LoVo (cell line): ENCODE measurements at regions not wholly inside any gene's neighbourhood (a gene's known extent, or its start where the extent isn't known, plus 50 kb on each side); places are given as distances from the start of the nearest gene placed in this dataset.
"Not testable (repeated sequence)": the region's sequence is repeated elsewhere in the genome, so short reads cannot be mapped to it uniquely, and the experiment has no call there.

ENCODE experiments used
- DNase-seq: peaks from one replicate; pipeline ENCODE4 v3.0.0-alpha.2; 2016; ENCODE audit warnings: low spot score

GRCh38 chr9:82790875-82791274 is 272.1 kb downstream of the RASEF start:
- DNase-seq: no peak

- no peak for DNase-seq
Measured at GRCh38 chr9:82791692-82792091, 271.2 kb downstream of the RASEF start.

DNA sequence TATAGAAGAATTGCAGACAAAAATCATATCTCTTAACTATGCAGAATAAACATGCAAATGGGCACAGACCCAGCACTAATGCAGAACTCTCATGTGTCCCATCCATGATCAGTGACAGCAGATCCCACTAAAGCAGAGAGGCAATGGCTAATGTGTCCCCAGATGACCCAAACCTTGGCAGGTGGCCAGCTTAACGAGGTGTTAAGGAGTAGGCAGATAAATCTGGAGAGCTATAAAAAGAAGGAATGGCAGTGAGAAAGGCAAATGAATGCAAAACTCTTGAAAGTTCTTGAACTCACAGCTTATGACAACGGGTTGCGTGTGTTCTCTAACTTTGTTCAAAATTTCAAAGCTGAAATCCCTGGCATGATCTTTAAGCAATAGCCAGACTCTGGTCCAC is 265.4 kb downstream of the RASEF start:
- no peak for DNase-seq

GRCh38 chr9:82799286-82799685 is 263.7 kb downstream of the RASEF start:
- no peak for DNase-seq

- DNase-seq: no peak
Measured at GRCh38 chr9:82805027-82805426, 257.9 kb downstream of the RASEF start.

DNA sequence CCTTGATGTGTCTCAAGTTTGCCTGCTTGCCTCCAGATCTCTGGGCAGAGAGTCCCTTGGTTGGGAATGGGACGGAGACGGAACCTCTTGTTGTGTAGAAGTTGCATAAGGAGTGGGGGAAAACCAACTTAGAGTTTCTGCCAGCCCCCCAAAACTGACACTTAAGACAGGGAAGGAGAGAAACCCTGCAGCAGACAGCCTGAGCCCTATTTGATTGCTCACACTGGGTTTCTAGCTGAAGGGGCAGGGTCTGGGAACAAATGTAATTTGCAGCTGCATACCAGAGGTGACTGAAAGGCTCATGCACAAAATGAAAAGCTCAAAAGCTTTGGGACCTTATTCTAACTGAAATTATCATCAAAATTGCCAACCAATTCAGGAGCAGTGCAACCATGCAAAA is 254.5 kb downstream of the RASEF start:
- DNase-seq: no peak

GRCh38 chr9:82810915-82811314 is 252.0 kb downstream of the RASEF start:
- peak; percentile 54 for DNase-seq

DNA sequence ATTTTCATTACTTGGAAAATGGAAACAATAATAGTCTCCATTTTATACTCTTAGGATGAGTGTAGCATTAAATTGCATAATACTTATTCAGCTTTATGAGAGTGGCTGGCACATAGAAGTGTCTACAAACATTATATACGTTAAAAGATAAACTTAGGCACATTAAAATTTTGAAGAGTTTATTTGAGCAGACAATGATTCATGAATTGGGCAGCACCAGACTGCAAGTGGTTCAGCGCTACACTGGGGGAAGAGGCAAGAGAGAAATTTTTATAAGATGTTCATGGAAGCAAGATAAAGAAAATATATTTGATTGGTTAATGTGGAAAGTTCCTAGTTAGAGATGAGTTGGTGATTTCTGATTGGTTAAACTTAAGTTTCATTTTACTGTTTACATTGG is 243.7 kb downstream of the RASEF start:
- DNase-seq: no peak

- DNase-seq: no peak
Measured at GRCh38 chr9:82820186-82820585, 242.8 kb downstream of the RASEF start.

- DNase-seq: no peak
Measured at GRCh38 chr9:82829818-82830217, 233.1 kb downstream of the RASEF start.

DNA sequence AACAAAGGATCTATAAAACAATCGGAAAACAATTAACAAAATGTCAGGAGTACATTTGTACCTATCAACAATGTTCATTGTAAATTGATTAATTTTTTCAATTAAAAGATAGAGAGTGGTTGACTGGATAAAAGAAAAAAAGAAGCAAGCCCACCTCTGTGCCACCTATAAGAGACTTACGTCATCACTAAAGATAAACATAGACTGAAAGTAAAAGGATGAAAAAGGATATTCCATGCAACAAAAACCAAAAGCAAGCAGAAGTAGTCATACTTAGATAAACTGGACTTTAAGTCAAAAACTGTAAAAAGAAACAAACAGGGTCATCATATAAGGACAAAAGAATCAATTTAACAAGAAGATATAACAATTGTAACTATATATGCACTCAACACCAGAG is 197.4 kb downstream of the RASEF start:
- DNase-seq: no peak

- no peak for DNase-seq
Measured at GRCh38 chr9:82880336-82881050, 182.4 kb downstream of the RASEF start.

DNA sequence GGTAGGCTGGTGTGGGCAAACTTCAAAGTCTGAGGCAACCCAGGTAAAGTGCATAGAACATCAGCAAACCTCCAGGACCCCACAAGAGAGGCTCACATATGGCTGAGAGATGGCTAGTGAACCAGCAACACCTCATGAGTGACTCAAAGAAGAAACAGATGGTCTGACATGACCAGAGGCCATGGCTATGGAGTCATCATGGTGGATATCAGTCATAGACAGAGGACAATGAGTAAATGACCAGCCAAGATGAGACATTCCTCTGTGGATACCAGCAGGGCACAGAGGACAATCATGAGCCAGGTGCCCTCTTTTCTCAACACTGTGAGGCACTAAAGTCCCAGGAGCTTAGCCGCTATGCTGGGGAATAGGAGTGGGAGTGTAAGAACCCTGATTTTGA is 180.8 kb downstream of the RASEF start:
- no peak for DNase-seq

DNA sequence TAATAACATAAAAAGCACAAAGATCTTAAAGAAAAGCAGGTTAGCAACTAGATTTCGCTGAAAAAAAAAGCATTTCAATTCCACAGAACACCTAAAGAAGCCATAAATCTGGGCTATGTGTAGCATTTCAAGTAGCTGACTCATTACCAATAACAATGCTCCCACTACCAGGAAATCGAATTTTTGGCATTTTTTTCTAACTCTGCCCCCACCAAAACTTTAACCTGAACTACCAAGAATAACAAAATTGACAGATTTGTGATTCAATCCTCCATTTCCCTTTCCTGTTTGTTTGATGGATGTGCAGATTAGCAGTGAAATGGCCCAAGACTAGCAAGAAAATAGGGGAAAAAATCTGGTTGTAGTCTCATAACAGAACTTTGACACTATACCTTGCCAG is 180.2 kb downstream of the RASEF start:
- DNase-seq: no peak

GRCh38 chr9:82883436-82883835 is 179.5 kb downstream of the RASEF start:
- no peak for DNase-seq

DNA sequence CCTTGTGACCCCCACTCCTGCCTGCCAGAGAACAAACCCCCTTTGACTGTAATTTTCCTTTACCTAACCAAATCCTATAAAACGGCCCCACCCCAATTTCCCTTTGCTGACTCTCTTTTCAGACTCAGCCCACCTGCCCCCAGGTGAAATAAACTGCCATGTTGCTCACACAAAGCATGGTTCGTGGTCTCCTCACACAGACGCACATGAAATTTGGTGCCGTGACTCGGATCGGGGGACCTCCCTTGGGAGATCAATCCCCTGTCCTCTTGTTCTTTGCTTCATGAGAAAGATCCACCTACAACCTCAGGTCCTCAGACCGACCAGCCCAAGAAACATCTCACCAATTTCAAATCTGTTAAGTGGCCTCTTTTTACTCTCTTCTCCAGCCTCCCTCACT is 179.0 kb downstream of the RASEF start:
- not testable (repeated sequence) for DNase-seq

DNA sequence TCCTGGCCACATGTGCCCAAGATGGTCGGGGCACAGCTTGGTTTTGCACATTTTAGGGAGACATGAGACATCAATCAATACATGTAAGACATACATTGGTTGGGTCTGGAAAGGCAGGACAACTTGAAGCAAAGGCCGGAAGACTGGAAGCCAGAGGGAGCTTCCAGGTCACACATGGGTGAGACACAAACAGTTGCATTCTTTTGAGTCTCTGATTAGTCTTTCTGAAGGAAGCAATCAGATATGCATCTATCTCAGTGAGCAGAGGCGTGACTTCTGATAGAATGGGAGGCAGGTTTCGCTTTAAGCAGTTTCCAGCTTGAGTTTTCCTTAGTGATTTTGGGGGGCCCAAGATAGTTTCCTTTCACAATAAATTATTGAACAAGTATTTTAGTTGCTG is 172.5 kb downstream of the RASEF start:
- no peak for DNase-seq

GRCh38 chr9:82890865-82891264 is 172.1 kb downstream of the RASEF start:
- DNase-seq: no peak

GRCh38 chr9:82891321-82891720 is 171.6 kb downstream of the RASEF start:
- DNase-seq: no peak

GRCh38 chr9:82893549-82893948 is 169.4 kb downstream of the RASEF start:
- DNase-seq: no peak

DNA sequence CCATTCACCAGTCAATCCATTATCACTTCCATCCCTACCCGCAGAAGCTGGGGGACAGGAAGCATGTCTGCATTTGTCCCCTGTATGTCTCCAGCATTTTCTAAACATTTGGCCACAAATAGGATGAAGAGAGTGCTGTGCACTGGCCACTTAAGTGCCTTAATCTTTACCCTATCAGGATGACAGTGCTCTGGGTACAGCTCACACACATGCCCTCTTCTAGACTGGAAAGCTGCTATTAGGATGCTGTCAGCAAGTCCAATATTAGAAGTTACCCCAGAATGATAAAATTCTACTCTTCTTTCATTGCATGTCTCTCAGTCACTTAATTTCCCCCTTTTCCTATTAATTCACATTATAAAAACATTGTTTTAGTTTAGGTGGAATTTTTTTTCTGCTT is 168.4 kb downstream of the RASEF start:
- DNase-seq: no peak

GRCh38 chr9:82894961-82895821 is 167.8 kb downstream of the RASEF start:
- peak; percentile 15 for DNase-seq

- no peak for DNase-seq
Measured at GRCh38 chr9:82895822-82896110, 167.2 kb downstream of the RASEF start.

- no peak for DNase-seq
Measured at GRCh38 chr9:82903503-82903902, 159.4 kb downstream of the RASEF start.
